ENCODE measurements at regions not wholly inside any gene's neighbourhood (a gene's known extent, or its start where the extent isn't known, plus 50 kb on each side); places are given as distances from the start of the nearest gene placed in this dataset.

- H3K27me3 ChIP-seq: no peaks in the 10 kb centered on the region
- H3K36me3 ChIP-seq: no peaks in the 10 kb centered on the region
- H3K9ac ChIP-seq: no peak overlapping the region
- H3K4me1 ChIP-seq: no peaks in the 10 kb centered on the region
- TF ChIP-seq Cebpa-rat (IDR thresholded peaks at IDR 0.05): no peak
- no peak overlapping the region for H3K4me3 ChIP-seq
- H3K27ac ChIP-seq: no peak overlapping the region
- no peak overlapping the region for H3K4me2 ChIP-seq
- H4K20me1 ChIP-seq: no peaks in the 10 kb centered on the region
- H3K9me3 ChIP-seq: no peaks in the 10 kb centered on the region
Observed at GRCh38 chr4:133467290-133467947, 318.3 kb downstream of the PCDH10 start.

- H3K4me1 ChIP-seq: no peaks in the 10 kb centered on the region
- no peak overlapping the region for H3K27ac ChIP-seq
- H4K20me1 ChIP-seq: no peaks in the 10 kb centered on the region
- H3K36me3 ChIP-seq: no peaks in the 10 kb centered on the region
- no peak; the same call in 1 of the 2 replicates for TF ChIP-seq Cebpa-rat (IDR thresholded peaks at IDR 0.05)
- H3K9ac ChIP-seq: no peak overlapping the region
- no peak overlapping the region for H3K4me2 ChIP-seq
- H3K27me3 ChIP-seq: no peaks in the 10 kb centered on the region
- no peak overlapping the region for H3K4me3 ChIP-seq
- H3K9me3 ChIP-seq: no peaks in the 10 kb centered on the region
Observed at GRCh38 chr4:133465022-133465421, 315.9 kb downstream of the PCDH10 start.

GRCh38 chr4:133464311-133464710 lies 315.2 kb downstream of the PCDH10 start:
- no peak overlapping the region for H3K27ac ChIP-seq
- no peak for TF ChIP-seq Cebpa-rat (IDR thresholded peaks at IDR 0.05)
- H3K9me3 ChIP-seq: no peaks in the 10 kb centered on the region
- no peak overlapping the region for H3K4me3 ChIP-seq
- no peaks in the 10 kb centered on the region for H3K36me3 ChIP-seq
- no peak overlapping the region for H3K9ac ChIP-seq
- H3K4me2 ChIP-seq: no peak overlapping the region
- no peaks in the 10 kb centered on the region for H4K20me1 ChIP-seq
- no peaks in the 10 kb centered on the region for H3K27me3 ChIP-seq
- no peaks in the 10 kb centered on the region for H3K4me1 ChIP-seq

- no peak overlapping the region for H3K4me2 ChIP-seq
- no peaks in the 10 kb centered on the region for H3K36me3 ChIP-seq
- H3K9me3 ChIP-seq: no peaks in the 10 kb centered on the region
Observed at GRCh38 chr4:133452678-133453077, 303.6 kb downstream of the PCDH10 start.

GRCh38 chr4:133450813-133451212 lies 301.7 kb downstream of the PCDH10 start:
- H3K4me1 ChIP-seq: no peaks in the 10 kb centered on the region
- TF ChIP-seq Cebpa-rat (IDR thresholded peaks at IDR 0.05): no peak
- no peaks in the 10 kb centered on the region for H3K36me3 ChIP-seq
- H3K27ac ChIP-seq: no peak overlapping the region
- no peaks in the 10 kb centered on the region for H3K27me3 ChIP-seq
- H4K20me1 ChIP-seq: no peaks in the 10 kb centered on the region
- no peak overlapping the region for H3K4me3 ChIP-seq
- no peak overlapping the region for H3K4me2 ChIP-seq
- no peak overlapping the region for H3K9ac ChIP-seq
- H3K9me3 ChIP-seq: no peaks in the 10 kb centered on the region

More at GRCh38 chr4:133452678-133453077, 303.6 kb downstream of the PCDH10 start:
- no peak for TF ChIP-seq Cebpa-rat (IDR thresholded peaks at IDR 0.05)
- Histone ChIP-seq H3K9ac (no peak overlapping the region), H3K4me3 (no peak overlapping the region), H3K4me1 (no peaks in the 10 kb centered on the region), H3K27me3 (no peaks in the 10 kb centered on the region), H3K27ac (no peak overlapping the region), H4K20me1 (no peaks in the 10 kb centered on the region)

GRCh38 chr4:133440404-133440803 lies 291.3 kb downstream of the PCDH10 start:
- no peak for TF ChIP-seq Cebpa-rat (IDR thresholded peaks at IDR 0.05)
- H3K9ac ChIP-seq: no peak overlapping the region
- no peaks in the 10 kb centered on the region for H3K4me1 ChIP-seq

GRCh38 chr4:133439830-133440229 lies 290.7 kb downstream of the PCDH10 start:
- no peak for TF ChIP-seq Cebpa-rat (IDR thresholded peaks at IDR 0.05)
- H3K4me3 ChIP-seq: no peak overlapping the region

More at GRCh38 chr4:133440404-133440803, 291.3 kb downstream of the PCDH10 start:
- Histone ChIP-seq H3K27me3 (no peaks in the 10 kb centered on the region), H3K4me3 (no peak overlapping the region), H3K9me3 (no peaks in the 10 kb centered on the region), H3K27ac (no peak overlapping the region), H3K4me2 (no peak overlapping the region), H4K20me1 (no peaks in the 10 kb centered on the region), H3K36me3 (no peaks in the 10 kb centered on the region)

GRCh38 chr4:133424605-133425004 lies 275.5 kb downstream of the PCDH10 start:
- no peaks in the 10 kb centered on the region for H3K4me1 ChIP-seq
- no peaks in the 10 kb centered on the region for H3K9me3 ChIP-seq
- H3K36me3 ChIP-seq: no peaks in the 10 kb centered on the region
- H3K4me2 ChIP-seq: no peak overlapping the region
- H3K27ac ChIP-seq: no peak overlapping the region
- H3K9ac ChIP-seq: no peak overlapping the region
- no peak overlapping the region for H3K4me3 ChIP-seq
- TF ChIP-seq Cebpa-rat (IDR thresholded peaks at IDR 0.05): no peak
- H3K27me3 ChIP-seq: no peaks in the 10 kb centered on the region
- H4K20me1 ChIP-seq: no peaks in the 10 kb centered on the region

More at GRCh38 chr4:133439830-133440229, 290.7 kb downstream of the PCDH10 start:
- H3K4me1 ChIP-seq: no peaks in the 10 kb centered on the region
- no peaks in the 10 kb centered on the region for H3K36me3 ChIP-seq
- no peak overlapping the region for H3K4me2 ChIP-seq
- no peak overlapping the region for H3K27ac ChIP-seq
- H4K20me1 ChIP-seq: no peaks in the 10 kb centered on the region
- no peaks in the 10 kb centered on the region for H3K9me3 ChIP-seq
- H3K27me3 ChIP-seq: no peaks in the 10 kb centered on the region
- no peak overlapping the region for H3K9ac ChIP-seq

GRCh38 chr4:133403913-133404312 lies 254.8 kb downstream of the PCDH10 start:
- no peak for TF ChIP-seq Cebpa-rat (IDR thresholded peaks at IDR 0.05)

GRCh38 chr4:133402616-133403015 lies 253.5 kb downstream of the PCDH10 start:
- no peak overlapping the region for H3K9ac ChIP-seq
- H3K27me3 ChIP-seq: no peaks in the 10 kb centered on the region
- no peaks in the 10 kb centered on the region for H3K36me3 ChIP-seq
- no peaks in the 10 kb centered on the region for H3K9me3 ChIP-seq
- no peak overlapping the region for H3K4me2 ChIP-seq
- H3K4me3 ChIP-seq: no peak overlapping the region
- no peaks in the 10 kb centered on the region for H4K20me1 ChIP-seq
- TF ChIP-seq Cebpa-rat (IDR thresholded peaks at IDR 0.05): no peak
- H3K27ac ChIP-seq: no peak overlapping the region
- H3K4me1 ChIP-seq: no peaks in the 10 kb centered on the region

More at GRCh38 chr4:133403913-133404312, 254.8 kb downstream of the PCDH10 start:
- no peaks in the 10 kb centered on the region for H3K9me3 ChIP-seq
- H3K4me1 ChIP-seq: no peaks in the 10 kb centered on the region
- no peak overlapping the region for H3K27ac ChIP-seq
- no peak overlapping the region for H3K4me2 ChIP-seq
- H3K27me3 ChIP-seq: no peaks in the 10 kb centered on the region
- H3K36me3 ChIP-seq: no peaks in the 10 kb centered on the region
- no peaks in the 10 kb centered on the region for H4K20me1 ChIP-seq
- H3K9ac ChIP-seq: no peak overlapping the region
- H3K4me3 ChIP-seq: no peak overlapping the region

Measured in BLaER1 (cell line).